ENCODE measurements at regions not wholly inside any gene's neighbourhood (a gene's known extent, or its start where the extent isn't known, plus 50 kb on each side); places are given as distances from the start of the nearest gene placed in this dataset.
"Not testable (repeated sequence)": the region's sequence is repeated elsewhere in the genome, so short reads cannot be mapped to it uniquely, and the experiment has no call there.

GRCh38 chr4:10879411-10880110, 195.0 kb upstream of the CLNK start:
- DNase-seq: no peak

DNA sequence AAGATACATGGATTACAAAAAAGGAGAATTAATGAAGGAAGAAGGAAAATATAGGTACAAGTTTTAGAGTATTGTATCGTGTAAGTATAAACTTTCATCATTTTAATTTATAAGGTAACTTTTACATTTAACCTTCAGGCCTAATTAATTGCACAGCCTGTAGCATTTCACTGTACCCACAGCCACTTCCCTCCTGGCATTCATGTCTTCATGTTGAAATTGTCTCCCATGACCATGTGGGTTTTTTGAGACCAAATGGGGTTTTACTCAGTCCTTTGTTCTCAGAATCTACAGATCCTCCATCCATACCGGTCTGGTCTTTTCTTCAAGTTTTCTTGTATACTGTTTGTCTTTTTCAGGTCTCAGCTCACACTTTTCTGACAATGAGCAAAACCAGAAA, 194.3 kb upstream of the CLNK start:
- DNase-seq: no peak

- DNase-seq: no peak
These were observed 192.5 kb upstream of the CLNK start for GRCh38 chr4:10877076-10877475.

DNA sequence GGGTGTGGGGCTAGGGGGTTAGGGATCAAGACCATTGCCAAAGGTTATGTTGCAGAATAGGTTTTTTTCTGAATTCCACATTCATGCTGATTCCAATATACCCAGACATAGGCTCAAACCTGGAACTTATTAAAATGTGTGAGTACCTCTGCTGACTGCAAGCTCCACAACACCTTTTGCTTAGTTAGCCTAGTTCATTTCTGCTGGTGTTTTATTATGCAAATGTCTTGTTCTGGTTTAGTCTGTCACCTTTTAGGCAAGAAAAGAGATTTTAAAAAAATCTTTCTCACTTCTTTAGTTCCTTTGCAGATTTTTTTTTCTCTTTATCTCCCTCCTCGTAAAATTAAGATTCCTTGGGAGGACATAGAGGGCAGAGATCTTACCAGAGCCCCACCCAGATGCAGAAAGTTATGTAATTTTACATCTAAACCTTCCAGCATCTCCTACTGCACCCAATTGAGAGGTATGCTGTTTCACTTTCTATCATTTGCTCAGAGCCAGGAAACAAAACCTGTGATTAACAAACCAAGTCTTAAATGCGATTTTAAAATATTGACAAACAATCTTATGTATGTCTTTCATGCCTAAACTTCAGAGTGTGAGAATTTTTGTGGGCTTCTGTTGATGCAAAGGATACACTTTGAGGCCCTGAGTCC, 190.7 kb upstream of the CLNK start:
- no peak for DNase-seq

DNA sequence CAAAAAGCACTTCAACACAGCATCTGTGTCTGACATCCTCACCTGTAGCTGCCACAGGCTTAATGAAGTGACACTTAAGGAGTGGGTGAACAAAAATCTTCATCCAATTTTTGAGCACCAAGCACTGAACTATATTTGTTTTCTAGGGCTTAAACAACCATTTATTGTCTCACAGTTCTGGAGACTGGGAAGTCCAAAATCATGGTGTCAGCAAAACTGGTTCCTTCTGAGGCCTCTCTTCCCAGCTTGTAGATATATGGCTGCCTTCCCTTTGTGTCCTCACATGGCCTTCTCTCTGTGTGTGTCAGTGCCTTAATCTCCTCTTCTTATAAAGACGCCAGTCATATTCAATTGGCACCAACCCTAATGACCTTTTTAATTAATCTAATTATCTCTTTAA, 189.2 kb upstream of the CLNK start:
- DNase-seq: no peak

GRCh38 chr4:10872833-10873517, 188.4 kb upstream of the CLNK start:
- DNase-seq: no peak

- DNase-seq: no peak
These were observed 182.1 kb upstream of the CLNK start for GRCh38 chr4:10866666-10867065.

DNA sequence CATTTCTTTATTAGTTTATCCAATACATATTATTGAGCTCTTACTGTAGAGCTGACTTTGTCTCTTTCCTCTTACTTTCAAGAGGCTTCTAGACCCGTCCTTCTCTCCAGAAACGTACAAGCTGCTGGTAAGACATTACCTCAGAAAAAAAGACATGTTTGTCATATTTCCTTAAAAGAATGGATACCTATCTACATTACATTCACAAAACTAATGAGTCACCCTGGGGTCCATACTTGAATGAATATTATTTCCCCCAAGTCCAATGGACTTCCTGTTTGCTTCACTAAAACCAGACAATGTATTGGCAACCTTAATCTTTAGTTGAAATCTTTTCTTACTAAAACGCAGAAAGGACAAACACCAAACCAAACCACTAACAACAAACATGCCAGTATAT, 176.5 kb upstream of the CLNK start:
- DNase-seq: no peak

DNA sequence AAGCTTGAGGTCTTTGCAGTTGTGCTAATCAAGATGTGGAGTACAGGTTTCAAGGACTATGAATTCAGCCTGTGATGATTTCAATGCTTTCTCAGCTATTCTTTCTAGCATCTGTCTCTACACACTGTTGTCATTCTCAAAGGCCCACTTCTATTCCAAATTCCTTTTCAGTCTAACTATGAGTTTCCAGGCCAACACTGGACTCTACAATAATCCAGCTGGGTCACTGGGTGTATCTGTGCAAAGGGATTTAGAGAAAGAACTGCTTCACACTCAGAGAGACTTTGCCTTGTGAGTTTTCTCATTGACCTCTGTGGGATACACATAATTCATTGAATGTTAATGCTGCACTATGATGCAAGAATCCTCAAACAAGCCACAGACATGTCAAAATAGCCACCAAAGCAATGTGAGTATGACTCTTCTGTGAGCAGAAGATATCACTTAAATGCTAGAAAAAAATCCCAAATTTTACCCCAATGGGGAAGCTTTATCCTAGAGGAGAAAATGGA, 171.8 kb upstream of the CLNK start:
- DNase-seq: no peak

- no peak for DNase-seq
These were observed 168.6 kb upstream of the CLNK start for GRCh38 chr4:10853196-10853595.

GRCh38 chr4:10841697-10842096, 157.1 kb upstream of the CLNK start:
- no peak for DNase-seq

GRCh38 chr4:10837151-10837550, 152.6 kb upstream of the CLNK start:
- DNase-seq: no peak

DNA sequence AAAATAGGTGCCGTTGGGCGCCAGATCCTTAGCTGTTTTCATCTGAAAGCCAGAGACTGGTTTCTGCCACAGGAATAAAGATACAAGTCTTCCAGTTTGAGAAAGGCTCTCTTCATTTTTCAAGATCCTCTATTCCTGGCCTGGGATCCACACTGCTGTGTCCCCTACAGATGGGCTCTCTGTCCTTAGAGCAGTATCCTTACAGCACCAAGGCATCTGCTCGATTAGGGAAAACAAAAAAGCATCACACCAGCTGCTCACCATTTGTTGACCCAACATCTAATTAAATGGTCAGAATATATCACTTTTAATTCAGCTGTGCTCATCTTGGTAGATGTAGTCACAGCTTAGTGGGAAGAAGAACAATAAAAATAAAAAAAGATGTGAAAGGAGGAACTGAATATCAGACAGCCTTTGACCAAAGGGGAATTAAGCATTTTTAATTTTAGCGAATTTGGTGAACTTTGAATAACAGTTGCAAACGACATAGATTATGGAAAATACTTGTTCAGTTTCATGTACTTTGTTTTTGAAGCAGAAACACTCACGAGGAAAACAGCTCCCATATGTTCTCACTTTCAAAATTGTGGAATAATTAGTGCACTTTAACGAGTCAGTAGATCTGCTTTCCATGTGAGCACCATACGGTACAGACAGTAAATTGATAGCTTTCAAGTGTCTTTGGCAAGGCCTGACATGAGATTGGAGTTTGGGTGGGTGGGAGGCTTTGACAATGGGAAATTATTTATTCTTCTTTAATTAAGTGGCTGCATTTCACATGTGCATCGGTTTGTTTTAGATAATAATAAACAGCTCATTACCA, 148.4 kb upstream of the CLNK start:
- DNase-seq: no peak

- DNase-seq: no peak
These were observed 147.3 kb upstream of the CLNK start for GRCh38 chr4:10831727-10832408.

- not testable (repeated sequence) for DNase-seq
These were observed 144.5 kb upstream of the CLNK start for GRCh38 chr4:10828918-10829538.

- DNase-seq: no peak
These were observed 137.3 kb upstream of the CLNK start for GRCh38 chr4:10821826-10822225.

DNA sequence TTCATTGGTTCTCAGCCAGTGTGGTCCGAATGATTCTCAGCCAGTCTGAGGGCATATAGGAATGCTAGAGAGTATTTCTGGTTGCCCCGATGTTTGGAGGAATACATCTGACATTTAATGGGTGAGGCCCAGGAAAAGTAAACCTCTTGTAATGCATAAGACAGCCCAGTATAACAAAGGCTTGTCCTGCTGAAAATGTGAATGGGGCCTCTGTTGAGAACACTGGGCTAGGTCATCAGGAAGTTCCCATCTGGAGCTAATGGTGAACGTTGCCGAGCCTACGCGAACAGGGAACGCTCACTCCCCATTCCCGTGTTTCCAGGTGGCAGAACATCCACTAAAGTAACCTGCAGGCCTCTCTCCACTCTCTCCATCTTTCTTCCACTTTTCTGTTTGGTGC, 132.0 kb upstream of the CLNK start:
- DNase-seq: no peak

DNA sequence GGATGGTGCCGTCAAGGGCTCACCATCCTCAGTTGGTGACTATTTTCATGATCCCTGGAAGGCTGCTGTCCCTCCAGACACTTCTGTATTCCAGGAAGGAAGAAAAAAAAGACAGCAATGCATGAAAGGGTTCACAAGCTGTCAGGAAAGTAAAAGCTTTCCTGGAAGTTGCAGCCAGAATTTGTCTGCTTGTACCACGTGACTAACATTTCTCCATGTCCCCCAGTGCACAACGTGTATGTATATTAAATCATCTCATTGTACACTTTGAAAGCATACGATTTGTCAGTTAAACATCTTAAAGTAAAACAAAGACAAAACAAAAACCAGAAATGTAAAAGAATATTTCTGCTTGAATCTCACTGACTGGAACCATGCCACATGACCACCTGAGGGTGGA, 127.4 kb upstream of the CLNK start:
- peak; percentile 35 for DNase-seq

GRCh38 chr4:10810411-10810810, 125.8 kb upstream of the CLNK start:
- no peak for DNase-seq

DNA sequence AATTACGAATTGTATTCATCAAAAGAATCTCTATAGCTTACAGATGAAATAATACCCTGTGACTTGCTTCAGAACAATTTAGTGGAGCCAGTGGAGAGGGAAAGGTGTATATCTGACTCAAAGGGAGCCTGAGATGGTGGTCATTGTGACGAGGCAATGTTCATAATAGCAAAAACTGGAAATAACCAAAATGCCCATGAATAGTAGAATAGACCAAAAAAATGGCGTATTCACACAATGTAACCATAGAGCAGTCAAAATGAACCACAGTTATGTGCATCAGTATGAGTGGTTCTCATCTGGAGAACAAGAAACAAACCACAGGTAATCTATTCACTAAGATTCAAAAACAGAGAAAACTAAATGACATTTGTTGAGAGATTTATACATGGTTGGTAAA, 125.3 kb upstream of the CLNK start:
- DNase-seq: no peak

GRCh38 chr4:10808591-10808990, 124.0 kb upstream of the CLNK start:
- peak; percentile 89 for DNase-seq

Data from right hindlimb (tissue), 1 donor.